VCaP (cell line): ENCODE measurements at regions not wholly inside any gene's neighbourhood (a gene's known extent, or its start where the extent isn't known, plus 50 kb on each side); places are given as distances from the start of the nearest gene placed in this dataset.

Source experiments
- H3K27ac ChIP-seq: fragments of 450-650 bp; 2 replicates; pipeline ENCODE4 v1.5.1; 2017
- CTCF ChIP-seq: fragments of 450-650 bp; conservative IDR thresholded peaks from 2 replicates; pipeline ENCODE4 v1.5.1; 2017; ENCODE audit warnings: mild to moderate bottlenecking, moderate library complexity

GRCh38 chr6:20326422-20326728, 75.3 kb upstream of the E2F3 start:
- TF ChIP-seq CTCF, result no peak
- no peak overlapping the region for H3K27ac ChIP-seq

GRCh38 chr6:20327141-20327540, 74.5 kb upstream of the E2F3 start:
- no peak overlapping the region for H3K27ac ChIP-seq
- no peak for TF ChIP-seq CTCF

- no peak overlapping the region for H3K27ac ChIP-seq
- TF ChIP-seq CTCF, result no peak
These were observed 73.3 kb upstream of the E2F3 start for GRCh38 chr6:20328266-20328923.

- TF ChIP-seq CTCF, result no peak
- no peak overlapping the region for H3K27ac ChIP-seq
These were observed 72.8 kb upstream of the E2F3 start for GRCh38 chr6:20328924-20329300.

- TF ChIP-seq CTCF, result no peak
These were observed 70.6 kb upstream of the E2F3 start for GRCh38 chr6:20331042-20331441.

GRCh38 chr6:20331625-20332024, 70.1 kb upstream of the E2F3 start:
- TF ChIP-seq CTCF, result no peak
- H3K27ac ChIP-seq, result no peak overlapping the region

More at GRCh38 chr6:20331042-20331441, 70.6 kb upstream of the E2F3 start:
- no peak overlapping the region for H3K27ac ChIP-seq

- no peak overlapping the region for H3K27ac ChIP-seq
- no peak for TF ChIP-seq CTCF
These were observed 69.2 kb upstream of the E2F3 start for GRCh38 chr6:20332441-20333006.
